Central memory CD4-positive, alpha-beta T cell (primary cell): ENCODE measurements at regions not wholly inside any gene's neighbourhood (a gene's known extent, or its start where the extent isn't known, plus 50 kb on each side); places are given as distances from the start of the nearest gene placed in this dataset.

Source experiments
- DNase-seq: peaks from one replicate; pipeline ENCODE4 v3.0.0; 2022

DNA sequence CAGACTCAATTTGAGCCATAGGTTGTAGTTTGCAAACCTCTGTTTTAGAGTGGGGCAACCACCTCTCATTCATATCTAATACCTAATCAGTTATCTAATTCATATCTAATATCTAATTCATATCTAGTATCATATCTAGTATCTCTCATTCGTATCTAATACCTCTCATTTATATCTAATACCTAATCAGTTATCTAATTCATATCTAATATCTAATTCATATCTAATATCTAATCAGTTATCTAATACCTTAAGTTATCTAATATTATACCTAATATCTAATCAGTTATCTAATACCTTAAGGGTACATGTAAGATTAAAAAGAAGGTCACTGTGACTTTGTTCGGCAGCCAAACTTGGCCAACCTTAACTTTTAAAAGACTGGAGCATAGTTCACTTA, 403.4 kb upstream of the MMADHC start:
- no peak for DNase-seq

DNA sequence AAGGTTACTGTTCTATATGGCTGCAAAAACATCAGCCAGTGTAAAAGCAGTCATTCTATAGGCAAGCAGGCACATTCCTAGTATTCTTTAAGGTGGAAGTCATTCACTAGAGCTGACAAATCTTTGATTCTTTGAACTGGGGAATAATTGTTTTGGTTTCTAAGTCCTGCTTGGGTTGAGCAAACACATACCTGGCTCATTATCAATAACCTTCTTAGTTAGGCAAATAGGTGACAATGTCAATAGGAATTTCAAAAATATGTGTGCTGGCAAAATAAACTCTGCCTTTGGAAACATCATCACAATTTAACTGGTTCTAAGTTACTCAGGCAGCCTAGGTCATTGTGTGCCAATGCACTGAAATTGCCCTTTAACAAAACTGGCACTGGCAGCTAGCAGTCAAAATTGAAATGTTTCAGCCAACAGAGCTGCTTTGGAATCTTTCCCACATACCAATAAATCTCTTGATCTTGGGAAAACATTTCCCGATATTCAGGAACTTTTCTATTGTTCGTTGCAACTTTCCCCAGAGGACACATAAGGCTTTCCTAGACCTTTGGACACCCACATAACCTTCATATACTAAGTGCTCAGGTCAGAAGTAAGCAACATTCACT, 402.0 kb upstream of the MMADHC start:
- no peak for DNase-seq

DNA sequence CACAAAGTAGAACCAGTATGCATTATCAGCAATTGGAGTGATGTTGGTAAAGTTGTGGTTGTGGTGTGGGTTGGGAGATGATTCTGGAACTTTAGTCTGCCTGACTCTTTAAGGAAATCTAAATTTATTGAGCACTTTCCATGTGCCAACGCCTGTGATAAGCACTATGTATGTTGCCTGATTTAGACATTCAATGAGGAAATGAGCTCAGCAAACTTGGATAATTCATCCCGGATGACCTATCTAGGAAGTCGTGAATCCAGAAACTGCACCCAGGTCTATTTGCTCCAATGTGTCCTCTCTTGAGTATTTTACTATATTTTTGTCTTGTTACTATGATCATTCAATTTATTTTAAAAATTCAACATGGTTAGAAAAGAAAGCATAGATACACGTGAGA, 400.8 kb upstream of the MMADHC start:
- DNase-seq = no peak

DNA sequence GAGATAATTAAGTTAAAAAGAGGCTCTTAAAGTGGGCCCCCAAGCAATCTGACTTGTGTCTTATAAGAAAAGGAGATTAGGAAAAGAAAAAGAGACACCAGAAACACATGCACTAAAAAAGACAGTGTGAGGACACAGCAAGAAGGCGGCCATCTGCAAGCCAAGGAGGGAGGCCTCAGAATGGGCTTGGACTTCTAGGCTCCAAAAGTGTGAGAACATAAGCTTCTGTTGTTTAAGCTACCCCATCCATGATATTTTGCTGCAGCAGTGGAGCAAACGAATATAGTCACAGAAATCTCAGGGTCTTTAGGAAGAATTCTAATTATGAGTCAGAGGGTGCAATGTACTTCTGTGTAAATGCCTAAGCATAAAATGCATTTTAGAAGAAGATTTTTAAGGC, 399.3 kb upstream of the MMADHC start:
- DNase-seq = no peak

DNA sequence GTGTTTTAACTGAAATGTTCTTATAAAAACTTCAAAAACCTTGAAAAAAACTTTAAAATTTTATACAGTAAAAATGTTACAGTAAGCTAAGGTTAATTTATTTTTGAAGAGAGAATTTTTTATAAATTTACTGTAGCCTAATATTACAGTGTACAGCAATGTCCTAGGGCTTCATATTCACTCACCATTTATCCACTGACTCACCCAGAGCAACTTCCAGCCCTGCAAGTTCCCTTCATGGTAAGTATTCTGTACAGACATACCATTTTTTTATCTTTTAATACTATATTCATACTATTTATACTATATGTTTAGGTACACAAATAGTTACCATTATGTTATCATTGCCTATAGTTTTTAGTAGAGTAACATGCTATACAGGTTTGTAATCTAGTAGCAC, 396.7 kb upstream of the MMADHC start:
- DNase-seq = no peak

DNA sequence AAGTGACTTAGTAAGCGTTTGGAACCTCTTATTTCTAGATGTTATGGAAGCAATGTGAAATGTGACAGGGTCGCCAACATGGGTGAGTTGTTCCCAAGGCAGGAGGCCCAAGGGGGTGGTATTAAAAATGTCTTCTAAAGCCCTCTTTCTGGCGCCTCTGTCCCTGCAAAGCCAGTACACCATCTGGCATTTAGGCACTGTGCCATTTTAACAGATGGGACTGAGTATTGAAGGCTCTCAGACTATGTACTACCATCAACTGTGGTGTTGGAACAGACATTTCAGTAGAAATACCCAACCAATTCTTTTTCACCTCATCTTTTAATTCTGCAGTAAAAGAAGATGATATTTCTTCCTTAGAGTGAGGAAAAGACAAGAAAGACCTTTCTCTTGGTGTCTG, 384.5 kb upstream of the MMADHC start:
- DNase-seq = no peak

DNA sequence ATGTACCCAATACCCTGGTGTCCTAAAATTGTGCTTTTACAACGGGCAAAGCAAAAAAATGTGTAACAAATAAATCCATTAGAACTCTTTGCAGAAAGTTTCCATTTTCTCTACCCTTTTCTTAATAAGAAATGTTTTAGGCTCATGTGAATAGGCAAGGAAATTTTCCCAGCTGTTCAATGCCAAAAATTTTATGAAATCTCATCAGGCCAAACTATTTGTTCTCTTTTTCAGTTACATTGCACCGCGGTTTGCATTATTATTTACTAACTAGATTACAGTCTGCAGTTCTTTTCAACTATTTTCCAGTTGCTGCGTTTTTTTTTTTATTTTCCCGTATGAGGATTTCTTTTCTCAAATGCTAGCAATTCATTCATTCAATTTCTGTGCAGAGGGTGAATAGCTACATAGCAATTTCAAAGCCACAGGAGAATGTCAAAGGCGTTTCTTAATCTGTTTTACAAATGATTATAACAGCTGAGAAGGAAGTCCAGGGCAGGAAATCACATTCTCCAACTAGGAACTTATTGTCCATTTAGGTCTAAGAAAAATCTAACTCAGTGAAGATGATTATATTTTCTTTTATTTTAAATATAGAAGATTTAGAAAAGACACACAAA, 367.5 kb upstream of the MMADHC start:
- no peak for DNase-seq

DNA sequence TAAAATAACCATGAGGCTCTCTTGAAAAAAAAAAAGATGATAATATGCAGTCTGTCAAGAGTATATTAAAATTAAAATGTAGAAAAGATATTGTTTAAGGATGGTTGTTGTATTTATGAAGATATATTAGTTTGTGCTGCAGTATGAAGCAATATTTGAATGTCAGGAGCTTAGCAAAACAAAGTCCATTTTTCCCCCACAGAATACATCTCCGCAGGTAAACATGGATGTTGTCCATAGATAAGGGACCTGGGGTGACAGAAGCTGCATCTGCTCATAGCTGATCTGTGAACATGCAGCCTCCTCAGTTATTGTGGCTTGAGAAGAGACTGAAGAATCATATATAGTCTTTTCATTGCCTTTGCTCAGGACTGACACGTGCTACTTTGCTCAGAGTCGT, 366.1 kb upstream of the MMADHC start:
- no peak for DNase-seq

DNA sequence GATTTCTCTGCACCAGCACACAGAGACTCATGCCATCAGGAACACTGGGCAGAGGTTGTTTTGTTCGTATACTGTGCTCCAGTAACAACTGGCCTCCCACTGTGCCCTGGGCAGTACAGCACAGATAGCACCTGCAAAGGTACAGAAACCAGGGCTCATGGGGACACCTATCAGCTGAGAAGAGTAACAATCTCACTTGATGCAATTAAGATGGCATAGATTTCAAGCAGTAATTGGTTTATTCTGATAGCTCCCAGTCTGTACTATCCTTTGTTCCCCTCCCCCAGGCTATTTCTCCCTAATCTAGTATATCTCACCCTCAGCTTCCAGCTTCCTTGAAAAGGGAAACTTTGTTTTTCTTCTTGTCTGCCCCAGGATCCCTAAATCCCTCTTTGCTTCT, 343.9 kb upstream of the MMADHC start:
- no peak for DNase-seq

DNA sequence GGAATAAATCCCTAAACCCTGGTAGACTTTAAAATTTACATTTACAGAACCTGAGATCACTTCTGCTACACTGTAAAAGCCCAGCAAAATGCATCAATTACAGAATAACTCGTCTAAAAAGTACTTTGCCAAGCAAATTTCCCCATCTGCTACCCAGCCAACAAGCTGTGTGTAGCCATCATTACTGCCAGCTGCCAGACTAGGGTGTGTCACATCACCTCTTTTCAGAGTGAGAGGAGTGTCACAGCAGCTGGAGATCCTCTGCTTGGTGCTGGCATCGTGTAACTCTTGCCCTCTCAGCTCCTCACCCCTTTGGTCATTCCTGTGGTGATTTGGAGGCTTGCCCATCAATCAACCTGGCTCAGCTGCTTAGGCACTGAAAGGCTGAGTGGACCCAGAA, 340.4 kb upstream of the MMADHC start:
- no peak for DNase-seq

DNA sequence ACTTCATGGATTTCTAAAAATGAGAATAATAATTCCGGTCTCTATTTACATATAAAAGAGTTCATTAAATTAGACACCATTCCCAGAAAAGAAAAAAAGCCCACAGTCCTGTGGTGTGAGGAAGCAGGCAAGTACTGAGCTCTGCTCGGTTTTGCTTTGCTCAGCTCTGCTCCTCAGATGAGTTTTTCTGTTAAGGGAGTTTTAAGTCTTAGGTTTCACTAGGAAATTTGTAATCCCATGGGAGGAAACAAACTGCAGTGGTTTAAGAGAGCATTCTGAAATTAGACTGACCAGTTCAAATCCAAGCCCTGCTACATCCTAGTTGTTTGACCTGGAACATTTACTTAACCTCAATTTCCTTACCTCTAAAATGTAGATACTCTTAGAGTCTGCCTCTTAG, 338.6 kb upstream of the MMADHC start:
- DNase-seq = no peak

DNA sequence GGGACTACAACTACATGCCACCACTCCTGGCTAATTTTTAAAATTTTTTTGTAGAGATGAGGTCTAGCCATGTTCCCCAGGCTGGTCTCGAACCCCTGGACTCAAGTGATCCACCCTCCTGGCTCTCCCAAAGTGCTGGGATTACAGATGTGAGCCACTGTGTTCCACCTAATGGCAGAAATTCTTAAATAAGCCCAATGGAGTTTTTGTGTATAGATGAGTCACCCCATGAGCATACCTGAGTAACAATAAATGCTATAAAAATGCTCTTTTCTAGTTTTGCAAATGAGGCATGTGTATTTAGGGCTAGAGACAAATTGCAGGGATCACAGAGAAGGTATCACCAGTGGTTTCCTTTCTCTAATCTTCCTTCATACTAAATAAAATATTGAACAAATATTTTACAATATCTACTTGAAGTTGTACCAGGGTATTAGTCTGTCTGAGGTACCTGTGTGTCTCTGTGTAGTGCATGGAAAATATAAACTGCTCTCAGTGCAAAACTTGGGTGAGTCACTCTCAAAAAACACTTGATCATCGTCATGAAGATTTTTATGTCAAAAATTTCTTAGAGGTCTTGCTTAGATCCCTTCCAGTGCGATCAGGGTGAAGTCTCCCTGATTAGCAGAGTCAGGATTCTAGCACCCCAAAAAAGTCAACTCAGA, 337.1 kb upstream of the MMADHC start:
- DNase-seq = no peak

DNA sequence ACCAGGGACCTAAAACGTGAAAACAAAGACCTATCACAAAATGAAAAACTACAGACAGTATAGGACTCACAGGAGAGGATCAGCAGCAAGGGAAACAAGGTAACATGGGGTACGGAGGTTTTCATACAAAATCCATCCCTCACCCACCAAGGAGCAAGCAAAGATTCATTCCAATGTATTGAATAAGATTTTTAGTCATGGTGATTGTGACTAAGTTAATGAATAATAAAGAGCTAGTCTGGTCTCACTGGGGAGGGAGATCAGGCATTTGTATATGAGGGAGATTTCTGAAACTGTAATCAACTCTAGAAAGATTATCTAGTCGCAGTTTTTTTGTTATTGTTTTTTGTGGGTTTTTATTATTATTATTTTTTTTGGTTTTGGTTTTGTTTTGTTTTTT, 336.5 kb upstream of the MMADHC start:
- DNase-seq = no peak

DNA sequence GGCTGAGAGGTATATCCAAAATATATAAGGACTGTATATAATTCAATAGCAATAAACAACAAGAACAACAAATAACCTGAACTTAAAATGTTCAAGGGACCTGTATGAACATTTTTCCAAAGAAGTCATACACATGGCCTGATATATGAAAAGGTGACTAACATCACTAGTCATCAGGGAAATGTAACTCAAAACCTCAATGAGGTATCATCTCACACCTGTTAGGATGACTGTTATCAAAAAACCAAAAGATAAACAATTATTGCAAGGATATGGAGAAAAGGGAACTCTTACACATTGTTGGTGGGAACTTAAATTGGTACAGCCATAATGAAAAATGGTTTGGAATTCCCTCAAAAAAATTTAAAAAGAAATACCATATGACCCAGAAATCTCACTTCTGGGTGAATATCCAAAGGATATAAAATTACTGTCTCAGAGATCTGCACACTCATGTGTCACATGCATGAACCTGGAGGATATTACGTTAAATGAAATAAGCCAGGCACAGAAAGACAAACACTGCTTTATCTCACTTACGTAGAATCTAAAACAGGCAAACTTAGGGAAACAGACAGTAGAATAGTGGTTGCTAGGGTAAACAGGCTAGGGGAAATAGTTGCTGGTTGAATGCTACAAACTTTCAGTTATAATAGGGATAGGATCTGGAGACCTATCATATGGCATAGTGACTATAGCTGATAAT, 334.5 kb upstream of the MMADHC start:
- no peak for DNase-seq

DNA sequence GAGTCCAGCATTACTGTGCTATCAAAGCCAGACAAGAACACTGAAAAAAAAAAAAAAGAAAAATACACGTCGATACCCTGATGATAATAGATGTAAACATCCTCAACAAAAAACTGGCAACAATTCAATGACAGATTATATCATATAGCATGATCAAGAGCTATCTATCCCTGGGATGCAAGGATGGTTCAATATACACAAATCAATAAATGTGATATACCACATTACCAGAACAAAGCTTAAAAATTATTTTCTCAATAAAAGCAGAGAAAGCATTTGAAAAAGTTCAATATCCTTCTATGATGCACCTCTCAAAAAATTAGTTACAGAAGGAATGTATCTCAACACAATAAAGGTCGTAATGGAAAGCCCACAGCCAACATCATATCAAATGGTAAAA, 332.8 kb upstream of the MMADHC start:
- DNase-seq = no peak

DNA sequence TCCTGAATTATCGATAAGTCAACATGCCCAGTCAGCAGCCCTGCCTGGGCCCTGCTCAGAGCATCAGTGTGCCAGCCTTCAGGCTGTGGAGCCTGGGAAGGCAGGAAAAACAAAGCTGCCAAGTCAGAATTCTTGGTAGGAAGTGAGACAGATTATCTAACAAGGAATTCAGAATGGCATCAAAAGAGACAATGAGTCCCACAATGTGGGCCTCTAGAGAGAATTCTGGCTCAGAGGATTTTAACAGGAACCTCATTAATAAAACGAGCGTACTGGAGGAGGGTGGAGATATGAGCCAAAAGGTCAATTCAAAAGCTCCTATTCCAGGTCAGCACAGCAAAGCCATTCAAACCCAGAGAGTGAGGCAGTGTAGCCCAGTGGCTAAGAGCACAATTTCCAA, 327.6 kb upstream of the MMADHC start:
- DNase-seq = no peak

DNA sequence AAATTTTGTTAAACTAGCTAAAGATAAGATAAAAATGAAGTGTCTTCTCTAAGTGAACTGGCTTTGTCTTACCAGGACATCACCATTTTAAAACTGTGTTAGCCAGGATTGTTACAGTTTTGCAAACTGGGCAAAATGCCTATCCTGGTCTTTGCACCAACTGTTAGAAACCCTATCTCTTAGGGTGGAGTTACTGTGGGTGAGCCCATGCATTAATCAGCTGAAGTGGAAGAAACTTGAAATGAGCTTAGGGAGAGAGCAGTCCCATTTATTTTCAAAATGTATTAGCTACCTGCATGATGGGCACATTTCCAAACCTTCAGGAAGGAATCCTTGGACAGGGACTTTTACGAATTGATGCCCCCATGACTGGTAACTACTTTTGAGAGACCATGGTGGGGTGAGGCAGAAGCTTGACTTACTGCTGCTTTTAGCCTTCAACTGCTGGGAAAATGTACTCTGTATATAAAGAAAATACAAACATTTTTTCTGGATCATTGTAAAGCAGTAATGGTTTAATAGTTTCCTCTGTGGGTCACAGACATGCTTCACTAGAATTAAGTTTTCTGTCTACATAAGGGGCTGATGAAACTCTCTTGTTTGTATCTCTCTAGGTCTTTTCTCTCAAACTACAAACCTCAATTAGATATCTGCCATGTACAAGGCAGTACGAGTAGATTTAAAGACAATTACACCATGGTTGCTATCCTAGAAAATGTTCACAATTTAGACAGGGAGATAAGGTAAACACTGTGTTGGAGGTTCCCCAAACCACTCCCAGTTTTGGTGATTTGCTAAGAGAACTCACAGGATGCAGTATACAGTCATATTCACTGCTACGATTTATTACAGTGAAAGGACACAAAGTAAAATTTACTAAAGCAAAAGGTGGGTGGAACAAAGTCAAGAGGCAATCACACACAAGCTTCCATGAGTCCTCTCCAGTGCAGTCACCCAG, 321.4 kb upstream of the MMADHC start:
- DNase-seq = no peak

DNA sequence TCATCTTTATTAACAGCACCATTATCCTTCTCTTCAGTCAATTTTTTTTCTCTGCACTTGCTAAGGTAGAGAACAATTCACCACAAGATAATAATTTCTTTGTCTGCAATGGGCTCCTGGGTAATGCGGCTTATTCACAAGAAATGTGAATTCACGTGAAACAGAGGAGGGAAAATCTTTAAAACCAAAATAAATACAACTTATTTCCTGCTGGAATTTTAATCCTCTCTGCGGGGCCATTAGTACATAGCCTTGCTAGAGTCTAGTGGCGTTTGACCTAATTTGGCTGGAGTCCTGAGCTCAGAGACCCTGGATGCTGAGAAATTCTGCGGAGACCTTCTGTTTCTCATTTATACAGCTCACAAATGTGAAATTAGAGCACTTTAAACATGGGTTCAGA, 319.3 kb upstream of the MMADHC start:
- DNase-seq = no peak

DNA sequence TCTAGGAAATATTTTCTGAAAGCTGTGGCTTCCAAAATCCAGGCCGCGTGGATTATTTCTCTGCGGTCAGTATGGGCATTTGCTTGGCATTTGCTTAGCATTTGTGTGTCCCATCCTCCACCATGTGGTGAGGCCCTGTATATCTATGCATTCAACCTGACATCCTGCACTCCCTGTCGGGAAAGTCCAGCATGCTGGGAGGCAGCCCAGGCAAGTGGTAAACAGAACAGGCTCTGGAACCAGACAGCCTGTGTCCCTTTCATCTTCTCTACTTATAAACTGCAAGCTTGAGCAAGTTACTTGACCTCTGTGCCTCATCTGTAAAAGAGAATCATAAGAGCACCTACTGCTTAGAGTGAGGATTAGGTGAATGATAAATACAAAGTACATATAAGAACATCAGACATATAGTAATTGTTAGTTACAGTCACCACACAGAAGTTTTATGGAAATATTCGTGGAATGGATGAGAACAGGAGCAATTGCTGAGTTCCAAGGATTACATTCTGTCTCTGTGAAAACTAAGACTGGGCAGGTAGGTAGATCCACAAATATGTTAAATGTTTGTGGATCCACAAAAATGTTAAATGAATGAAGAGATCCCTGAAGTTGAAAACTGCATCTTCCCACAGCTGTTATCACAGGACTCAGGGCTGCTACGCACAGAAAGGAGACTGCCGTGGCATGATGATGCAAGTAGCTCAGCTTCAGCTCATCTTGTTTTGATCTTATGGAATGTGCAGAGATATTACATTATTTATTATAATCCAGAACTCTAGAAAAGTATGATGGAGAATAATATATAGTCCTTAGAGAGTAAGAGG, 317.0 kb upstream of the MMADHC start:
- no peak for DNase-seq

DNA sequence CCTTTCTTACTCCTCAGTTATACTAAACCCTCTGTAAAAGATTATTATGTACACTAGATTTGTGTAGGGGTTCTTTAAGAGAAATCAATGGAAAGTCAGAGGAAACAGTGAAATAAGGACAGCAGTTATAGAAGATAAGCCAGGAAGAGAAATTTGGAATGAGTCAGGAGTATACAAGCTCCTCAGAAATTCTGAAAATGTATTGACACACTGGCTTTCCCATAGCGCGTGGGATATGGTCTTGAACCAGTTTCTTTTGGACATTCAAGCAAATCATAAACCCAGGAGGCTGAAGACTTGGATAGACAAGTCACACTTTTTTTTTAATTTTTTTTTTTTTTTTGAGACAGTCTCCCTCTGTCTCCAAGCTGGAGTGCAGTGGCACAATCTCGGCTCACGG, 316.1 kb upstream of the MMADHC start:
- no peak for DNase-seq

DNA sequence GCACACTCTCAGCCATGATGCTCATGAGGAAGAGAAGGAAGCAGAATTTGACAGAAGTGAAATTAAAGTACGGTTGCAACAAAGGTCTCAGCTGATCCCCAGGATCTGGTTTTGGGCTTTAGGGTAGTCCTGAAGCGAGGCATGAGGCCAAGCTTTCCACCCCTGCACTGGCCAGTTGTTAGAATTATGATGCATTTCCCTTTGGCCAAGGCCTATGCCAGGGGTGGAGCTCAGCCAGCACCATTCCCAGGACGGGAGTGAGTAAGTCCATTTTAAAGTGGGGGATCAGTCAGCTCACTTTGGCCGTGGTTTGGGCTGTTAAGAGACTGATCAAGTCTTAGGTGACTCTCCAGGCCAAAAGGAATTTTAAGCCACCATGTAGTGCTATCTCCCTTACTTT, 314.5 kb upstream of the MMADHC start:
- no peak for DNase-seq
